T-cell (primary cell): ENCODE measurements at regions not wholly inside any gene's neighbourhood (a gene's known extent, or its start where the extent isn't known, plus 50 kb on each side); places are given as distances from the start of the nearest gene placed in this dataset.

ENCODE experiments used
- ATAC-seq, 4 experiments: fragments of 200-7000 bp in 3 of 4; fragments of 150-1000 bp in 1 of 4; cut with Tn5 transposase; replicated peaks in 1 of 4; 1 replicate in 3 of 4; 2 replicates in 1 of 4; pipeline ENCODE4 v1.10.0; 2021; ENCODE audit warnings: moderate library complexity in 3 of 4, mild to moderate bottlenecking in 2 of 4, moderate number of reproducible peaks in 1 of 4
- CTCF ChIA-PET, 2 donors: fragments of 300-600 bp; sonication (Branson Sonifier 250); formaldehyde crosslinking; loops; one replicate each; lab custom pipeline; 2022; ENCODE audit warnings: antibody characterized with exemption in 2 of 2; lab: Charles Lee
- POLR2A ChIA-PET, 2 donors: fragments of 300-600 bp; sonication (Branson Sonifier 250); formaldehyde crosslinking; loops; one replicate each; lab custom pipeline; 2022; ENCODE audit warnings: antibody characterized with exemption in 2 of 2; lab: Charles Lee
- DNase-seq, 35 experiments: peaks; one replicate each; pipeline versions ENCODE4 v3.0.0 to v3.0.0-alpha.2; 2013 to 2023
- H3K27ac ChIP-seq: one replicate; pipeline ENCODE4 v1.5.1; 2013; ENCODE audit warnings: low read length
- H3K27me3 ChIP-seq, 2 experiments: replicated peaks in 1 of 2; 1 replicate in 1 of 2; 2 replicates in 1 of 2; pipeline versions ENCODE4 v1.6.1 to v1.7.0; 2013; ENCODE audit warnings: low read length in 1 of 2, mixed read lengths in 1 of 2; ENCODE audit not compliant: control insufficient read depth in 2 of 2, insufficient read depth in 2 of 2; ENCODE audit errors: extremely low read depth in 1 of 2
- H3K36me3 ChIP-seq, 2 donors: 1 replicate in 1 of 2; 2 replicates in 1 of 2; pipeline versions ENCODE4 v1.6.1 to v1.7.0; 2013; ENCODE audit warnings: low read length in 1 of 2; ENCODE audit not compliant: control insufficient read depth in 2 of 2, insufficient read depth in 1 of 2; ENCODE audit errors: extremely low read depth in 1 of 2
- H3K4me1 ChIP-seq, 2 experiments: 1 replicate in 1 of 2; 2 replicates in 1 of 2; pipeline versions ENCODE4 v1.6.1 to v1.7.0; 2013; ENCODE audit warnings: low read length in 2 of 2, mixed read lengths in 1 of 2; ENCODE audit not compliant: insufficient read depth in 2 of 2, control insufficient read depth in 1 of 2; ENCODE audit errors: extremely low read depth in 1 of 2
- H3K4me3 ChIP-seq, 2 donors: 1 replicate in 1 of 2; 2 replicates in 1 of 2; pipeline versions ENCODE4 v1.5.1 to v1.7.0; 2013; ENCODE audit warnings: mild to moderate bottlenecking in 2 of 2, low read length in 1 of 2, moderate library complexity in 1 of 2; ENCODE audit not compliant: control insufficient read depth in 1 of 2; ENCODE audit errors: extremely low read depth in 1 of 2
- H3K9me3 ChIP-seq: 2 replicates; pipeline ENCODE4 v1.7.0; 2013
- H3K27ac Mint-ChIP-seq, 2 donors: one replicate each; pipeline ENCODE4 v1.8.0; 2020 to 2021; ENCODE audit warnings: mild to moderate bottlenecking in 2 of 2, mixed read lengths in 2 of 2
- H3K27me3 Mint-ChIP-seq, 2 donors: one replicate each; pipeline ENCODE4 v1.8.0; 2021 to 2022; ENCODE audit warnings: mixed read lengths in 2 of 2
- H3K36me3 Mint-ChIP-seq: one replicate; pipeline ENCODE4 v1.8.0; 2021; ENCODE audit warnings: mixed read lengths
- H3K4me1 Mint-ChIP-seq, 3 donors: one replicate each; pipeline ENCODE4 v1.8.0; 2020 to 2022; ENCODE audit warnings: mixed read lengths in 3 of 3, mild to moderate bottlenecking in 1 of 3
- H3K4me3 Mint-ChIP-seq, 3 donors: one replicate each; pipeline ENCODE4 v1.8.0; 2020 to 2022; ENCODE audit warnings: mild to moderate bottlenecking in 3 of 3, mixed read lengths in 3 of 3, moderate library complexity in 3 of 3
- H3K9me3 Mint-ChIP-seq, 3 donors: one replicate each; pipeline ENCODE4 v1.8.0; 2020 to 2022; ENCODE audit warnings: mixed read lengths in 3 of 3
- WGBS: methylation state at CpG from one replicate; pipeline ENCODE4 v1.1.5; 2013; ENCODE audit warnings: missing lambda C conversion rate; ENCODE audit not compliant: insufficient coverage; 5-methylcytosine and 5-hydroxymethylcytosine counted together

- no peak for ATAC-seq
- ChIA-PET CTCF (no interaction called here), POLR2A (interaction anchor here in 1 of 2 donors (0.5 kb wide), 1 partner anchor 689 kb away, joined by 7 read pairs; no protein-coding TSS in a partner anchor)
- Histone ChIP-seq H3K36me3 (no peaks in the 10 kb centered on the region), H3K9me3 (no peaks in the 10 kb centered on the region), H3K4me3 (no peak overlapping the region), H3K27ac (no peak overlapping the region), H3K4me1 (peaks cover 0 to 3% of the 10 kb centered on the region in 2 experiments), H3K27me3 (peaks cover 0 to 4% of the 10 kb centered on the region in 2 experiments)
- WGBS = 75% methylated on average over 8 of the region's 11 CpGs
- Mint-ChIP-seq H3K4me1 (peaks cover 0 to 11% (median 8%) of the 10 kb centered on the region in 3 donors), H3K27ac (no peak overlapping the region), H3K36me3 (no peaks in the 10 kb centered on the region), H3K27me3 (peaks cover 2 to 6% of the 10 kb centered on the region in 2 donors), H3K4me3 (no peak overlapping the region), H3K9me3 (no peaks in the 10 kb centered on the region)
- DNase-seq = no peak
Measured at GRCh38 chr17:62895320-62896301, 70.4 kb upstream of the TANC2 start.

GRCh38 chr17:62892870-62893338 lies 73.1 kb upstream of the TANC2 start:
- Histone ChIP-seq H3K27me3 (no peaks in the 10 kb centered on the region), H3K36me3 (no peaks in the 10 kb centered on the region), H3K4me1 (peaks cover 0 to 3% of the 10 kb centered on the region in 2 experiments), H3K27ac (no peak overlapping the region), H3K9me3 (no peaks in the 10 kb centered on the region), H3K4me3 (no peak overlapping the region)
- Mint-ChIP-seq H3K4me1 (peaks cover 0 to 11% (median 8%) of the 10 kb centered on the region in 3 donors), H3K4me3 (no peak overlapping the region), H3K27ac (peak overlapping the region in 1 of 2 donors; percentile 50), H3K27me3 (peaks cover 1 to 3% of the 10 kb centered on the region in 2 donors), H3K9me3 (peaks cover 0 to 4% (median 0%) of the 10 kb centered on the region in 3 donors), H3K36me3 (no peaks in the 10 kb centered on the region)
- ATAC-seq = peak; percentile 51 to 91 (median 62)
- ChIA-PET CTCF (no interaction called here), POLR2A (no interaction called here)
- 50% methylated on average over 1 of the region's 4 CpGs for WGBS
- peak in 5 of 35 experiments; percentile 2 to 25 (median 14) for DNase-seq

- ChIA-PET CTCF (no interaction called here), POLR2A (no interaction called here)
- Mint-ChIP-seq H3K27ac (no peak overlapping the region), H3K9me3 (peaks cover 0 to 4% (median 0%) of the 10 kb centered on the region in 3 donors), H3K4me3 (no peak overlapping the region), H3K36me3 (no peaks in the 10 kb centered on the region), H3K4me1 (peaks cover 0 to 11% (median 8%) of the 10 kb centered on the region in 3 donors), H3K27me3 (peaks cover 1 to 5% of the 10 kb centered on the region in 2 donors)
- Histone ChIP-seq H3K9me3 (no peaks in the 10 kb centered on the region), H3K4me1 (peaks cover 0 to 3% of the 10 kb centered on the region in 2 experiments), H3K27ac (no peak overlapping the region), H3K4me3 (no peak overlapping the region), H3K36me3 (no peaks in the 10 kb centered on the region), H3K27me3 (no peaks in the 10 kb centered on the region)
- DNase-seq = no peak
- no peak for ATAC-seq
- 67% methylated on average over 2 of the region's 3 CpGs for WGBS
Measured at GRCh38 chr17:62892061-62892675, 73.9 kb upstream of the TANC2 start.

GRCh38 chr17:62891659-62892058 lies 74.4 kb upstream of the TANC2 start:
- Mint-ChIP-seq H3K27ac (no peak overlapping the region), H3K9me3 (peaks cover 0 to 4% (median 0%) of the 10 kb centered on the region in 3 donors)

GRCh38 chr17:62888765-62889164 lies 77.3 kb upstream of the TANC2 start:
- CTCF ChIA-PET = no interaction called here
- H3K4me3 Mint-ChIP-seq = no peak overlapping the region
- WGBS = 60% methylated on average over 1 of the region's 1 CpG
- H3K4me1 Mint-ChIP-seq = peaks cover 0 to 11% (median 8%) of the 10 kb centered on the region in 3 donors
- no peak overlapping the region for H3K4me3 ChIP-seq
- DNase-seq = no peak
- no peaks in the 10 kb centered on the region for H3K36me3 Mint-ChIP-seq
- POLR2A ChIA-PET = no interaction called here
- ATAC-seq = no peak
- peaks cover 0 to 4% (median 0%) of the 10 kb centered on the region in 3 donors for H3K9me3 Mint-ChIP-seq
- H3K4me1 ChIP-seq = peaks cover 0 to 3% of the 10 kb centered on the region in 2 experiments
- H3K27me3 Mint-ChIP-seq = peaks cover 4 to 9% of the 10 kb centered on the region in 2 donors
- H3K9me3 ChIP-seq = no peaks in the 10 kb centered on the region
- H3K27ac Mint-ChIP-seq = no peak overlapping the region
- H3K36me3 ChIP-seq = no peaks in the 10 kb centered on the region
- no peak overlapping the region for H3K27ac ChIP-seq
- peaks cover 0 to 8% of the 10 kb centered on the region in 2 experiments for H3K27me3 ChIP-seq

More at GRCh38 chr17:62891659-62892058, 74.4 kb upstream of the TANC2 start:
- no peaks in the 10 kb centered on the region for H3K27me3 ChIP-seq
- H3K36me3 Mint-ChIP-seq = no peaks in the 10 kb centered on the region
- H3K4me1 ChIP-seq = peaks cover 0 to 3% of the 10 kb centered on the region in 2 experiments
- ATAC-seq (no peak), DNase-seq (no peak)
- peaks cover 1 to 9% of the 10 kb centered on the region in 2 donors for H3K27me3 Mint-ChIP-seq
- H3K9me3 ChIP-seq = no peaks in the 10 kb centered on the region
- ChIA-PET CTCF (no interaction called here), POLR2A (no interaction called here)
- WGBS = 100% methylated on average over 1 of the region's 3 CpGs
- H3K4me3 ChIP-seq = no peak overlapping the region
- no peak overlapping the region for H3K4me3 Mint-ChIP-seq
- no peak overlapping the region for H3K27ac ChIP-seq
- H3K4me1 Mint-ChIP-seq = peaks cover 0 to 11% (median 8%) of the 10 kb centered on the region in 3 donors
- no peaks in the 10 kb centered on the region for H3K36me3 ChIP-seq

- no peak for DNase-seq
- Mint-ChIP-seq H3K36me3 (no peaks in the 10 kb centered on the region), H3K4me1 (peaks cover 0 to 8% (median 8%) of the 10 kb centered on the region in 3 donors), H3K9me3 (peaks cover 0 to 4% (median 0%) of the 10 kb centered on the region in 3 donors), H3K27ac (no peak overlapping the region), H3K4me3 (no peak overlapping the region), H3K27me3 (peaks cover 4 to 9% of the 10 kb centered on the region in 2 donors)
- H3K4me3 ChIP-seq = no peak overlapping the region
- ATAC-seq = no peak
- no peaks in the 10 kb centered on the region for H3K9me3 ChIP-seq
- no peak overlapping the region for H3K27ac ChIP-seq
- POLR2A ChIA-PET = no interaction called here
- CTCF ChIA-PET = no interaction called here
- peaks cover 0 to 8% of the 10 kb centered on the region in 2 experiments for H3K27me3 ChIP-seq
- peaks cover 0 to 3% of the 10 kb centered on the region in 2 experiments for H3K4me1 ChIP-seq
- H3K36me3 ChIP-seq = no peaks in the 10 kb centered on the region
Measured at GRCh38 chr17:62888148-62888547, 77.9 kb upstream of the TANC2 start.
